ENCODE measurements at regions not wholly inside any gene's neighbourhood (a gene's known extent, or its start where the extent isn't known, plus 50 kb on each side); places are given as distances from the start of the nearest gene placed in this dataset.

GRCh38 chr9:35540315-35540714 lies 50.4 kb downstream of the RUSC2 start:
- Histone ChIP-seq H3K4me1 (ENCODE audit: control insufficient read depth, insufficient read depth, low read length) (peaks cover 43% of the 10 kb centered on the region), H3K4me3 (ENCODE audit: low read length in 2 of 2) (peak overlapping the region in 1 of 2 donors; percentile 84), H3K9me3 (ENCODE audit: control insufficient read depth in 2 of 2, low read length in 2 of 2) (no peaks in the 10 kb centered on the region), H3K36me3 (ENCODE audit: control insufficient read depth in 2 of 2, insufficient read depth in 2 of 2, low read length in 2 of 2) (peaks cover 0 to 2% of the 10 kb centered on the region in 2 donors), H3K9ac (ENCODE audit: low read length in 2 of 2) (no peak overlapping the region), H3K27me3 (ENCODE audit: control insufficient read depth in 1 of 2, insufficient read depth in 2 of 2, low read length in 2 of 2) (no peaks in the 10 kb centered on the region), H3K27ac (ENCODE audit: low read length) (peak overlapping the region; percentile 90)

DNA sequence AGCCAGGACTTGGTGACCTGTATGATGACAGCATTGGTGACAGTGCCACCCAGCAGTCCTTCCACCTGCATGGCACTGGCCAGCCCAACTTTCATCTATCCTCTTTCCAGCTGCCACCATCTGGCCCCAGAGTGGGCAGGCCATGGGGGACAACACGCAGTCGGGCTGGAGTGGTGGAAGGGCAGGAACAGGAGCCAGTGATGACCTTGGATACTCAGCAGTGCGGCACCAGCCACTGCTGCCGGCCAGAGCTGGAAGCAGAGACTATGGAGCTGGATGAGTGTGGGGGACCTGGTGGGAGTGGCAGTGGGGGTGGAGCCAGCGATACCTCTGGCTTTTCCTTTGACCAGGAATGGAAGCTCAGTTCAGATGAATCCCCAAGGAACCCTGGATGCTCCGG lies 56.9 kb downstream of the RUSC2 start:
- no peak overlapping the region for H3K27ac ChIP-seq (ENCODE audit: low read length)
- H3K9me3 ChIP-seq (ENCODE audit: control insufficient read depth in 2 of 2, low read length in 2 of 2): no peaks in the 10 kb centered on the region
- no peak overlapping the region for H3K9ac ChIP-seq (ENCODE audit: low read length in 2 of 2)
- H3K4me1 ChIP-seq (ENCODE audit: control insufficient read depth, insufficient read depth, low read length): peaks cover 26% of the 10 kb centered on the region
- peaks cover 23 to 27% of the 10 kb centered on the region in 2 donors for H3K36me3 ChIP-seq (ENCODE audit: control insufficient read depth in 2 of 2, insufficient read depth in 2 of 2, low read length in 2 of 2)
- no peaks in the 10 kb centered on the region for H3K27me3 ChIP-seq (ENCODE audit: control insufficient read depth in 1 of 2, insufficient read depth in 2 of 2, low read length in 2 of 2)
- H3K4me3 ChIP-seq (ENCODE audit: low read length in 2 of 2): no peak overlapping the region

DNA sequence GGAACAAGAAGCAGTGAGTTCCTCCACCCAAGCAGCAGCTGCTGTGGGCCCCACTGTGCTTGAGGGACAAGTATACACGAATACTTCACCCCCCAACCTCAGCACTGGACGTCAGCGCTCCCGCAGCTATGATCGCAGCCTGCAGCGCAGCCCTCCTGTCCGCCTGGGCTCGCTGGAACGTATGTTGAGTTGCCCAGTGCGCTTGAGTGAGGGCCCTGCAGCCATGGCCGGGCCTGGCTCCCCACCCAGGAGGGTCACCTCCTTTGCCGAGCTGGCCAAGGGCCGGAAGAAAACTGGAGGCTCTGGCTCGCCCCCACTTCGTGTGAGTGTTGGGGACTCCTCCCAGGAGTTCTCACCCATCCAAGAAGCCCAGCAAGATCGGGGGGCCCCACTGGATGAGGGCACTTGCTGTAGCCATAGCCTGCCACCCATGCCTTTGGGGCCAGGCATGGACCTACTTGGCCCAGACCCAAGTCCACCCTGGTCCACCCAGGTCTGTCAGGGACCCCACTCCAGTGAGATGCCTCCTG lies 57.1 kb upstream of the TESK1 start:
- no peaks in the 10 kb centered on the region for H3K9me3 ChIP-seq (ENCODE audit: control insufficient read depth in 2 of 2, low read length in 2 of 2)
- H3K27ac ChIP-seq (ENCODE audit: low read length): no peak overlapping the region
- H3K36me3 ChIP-seq (ENCODE audit: control insufficient read depth in 2 of 2, insufficient read depth in 2 of 2, low read length in 2 of 2): peaks cover 23 to 27% of the 10 kb centered on the region in 2 donors
- no peak overlapping the region for H3K9ac ChIP-seq (ENCODE audit: low read length in 2 of 2)
- peaks cover 31% of the 10 kb centered on the region for H3K4me1 ChIP-seq (ENCODE audit: control insufficient read depth, insufficient read depth, low read length)
- no peak overlapping the region for H3K4me3 ChIP-seq (ENCODE audit: low read length in 2 of 2)
- H3K27me3 ChIP-seq (ENCODE audit: control insufficient read depth in 1 of 2, insufficient read depth in 2 of 2, low read length in 2 of 2): no peaks in the 10 kb centered on the region

DNA sequence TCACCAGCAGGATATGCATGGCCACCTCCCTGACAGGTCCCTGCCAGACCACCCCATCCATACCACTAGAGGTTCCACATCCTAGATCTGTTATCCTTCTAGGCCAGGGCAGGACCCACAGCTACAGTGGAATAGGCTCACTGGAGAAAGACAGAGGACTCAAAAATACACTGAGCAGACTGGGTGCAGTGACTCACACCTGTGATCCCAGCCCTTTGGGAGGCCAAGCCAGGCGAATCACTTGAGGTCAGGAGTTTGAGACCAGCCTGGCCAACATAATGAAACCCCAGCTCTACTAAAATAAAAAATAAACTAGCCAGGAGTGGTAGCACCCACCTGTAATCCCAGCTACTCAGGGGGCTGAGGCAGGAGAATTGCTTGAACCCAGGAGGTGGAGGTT lies 56.5 kb upstream of the TESK1 start:
- Histone ChIP-seq H3K4me1 (ENCODE audit: control insufficient read depth, insufficient read depth, low read length) (peaks cover 37% of the 10 kb centered on the region), H3K4me3 (ENCODE audit: low read length in 2 of 2) (no peak overlapping the region), H3K9me3 (ENCODE audit: control insufficient read depth in 2 of 2, low read length in 2 of 2) (no peaks in the 10 kb centered on the region), H3K27ac (ENCODE audit: low read length) (no peak overlapping the region), H3K9ac (ENCODE audit: low read length in 2 of 2) (no peak overlapping the region), H3K27me3 (ENCODE audit: control insufficient read depth in 1 of 2, insufficient read depth in 2 of 2, low read length in 2 of 2) (no peaks in the 10 kb centered on the region), H3K36me3 (ENCODE audit: control insufficient read depth in 2 of 2, insufficient read depth in 2 of 2, low read length in 2 of 2) (peaks cover 23 to 27% of the 10 kb centered on the region in 2 donors)

DNA sequence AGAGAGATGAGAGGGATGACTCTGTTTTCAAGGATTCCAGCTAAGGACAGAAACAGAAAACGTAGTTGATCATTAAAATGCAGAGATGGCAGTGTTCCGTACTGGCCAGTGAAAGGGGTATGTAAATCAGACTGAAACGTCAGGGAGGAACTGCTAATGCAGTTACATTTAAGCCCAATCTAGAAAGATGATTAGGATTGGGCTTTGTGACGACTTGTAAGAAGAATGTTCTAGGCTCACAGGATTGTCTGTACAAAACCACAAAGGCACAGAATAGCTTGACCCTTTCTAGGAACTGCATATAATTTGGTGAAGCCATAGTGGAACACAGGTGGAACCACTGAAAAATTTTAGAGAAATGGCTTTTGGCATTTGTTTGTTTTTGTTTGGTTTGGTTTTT lies 55.6 kb upstream of the TESK1 start:
- Histone ChIP-seq H3K4me3 (ENCODE audit: low read length in 2 of 2) (no peak overlapping the region), H3K27me3 (ENCODE audit: control insufficient read depth in 1 of 2, insufficient read depth in 2 of 2, low read length in 2 of 2) (no peaks in the 10 kb centered on the region), H3K4me1 (ENCODE audit: control insufficient read depth, insufficient read depth, low read length) (peaks cover 44% of the 10 kb centered on the region), H3K27ac (ENCODE audit: low read length) (no peak overlapping the region), H3K9ac (ENCODE audit: low read length in 2 of 2) (no peak overlapping the region), H3K9me3 (ENCODE audit: control insufficient read depth in 2 of 2, low read length in 2 of 2) (no peaks in the 10 kb centered on the region), H3K36me3 (ENCODE audit: control insufficient read depth in 2 of 2, insufficient read depth in 2 of 2, low read length in 2 of 2) (peaks cover 23 to 27% of the 10 kb centered on the region in 2 donors)

DNA sequence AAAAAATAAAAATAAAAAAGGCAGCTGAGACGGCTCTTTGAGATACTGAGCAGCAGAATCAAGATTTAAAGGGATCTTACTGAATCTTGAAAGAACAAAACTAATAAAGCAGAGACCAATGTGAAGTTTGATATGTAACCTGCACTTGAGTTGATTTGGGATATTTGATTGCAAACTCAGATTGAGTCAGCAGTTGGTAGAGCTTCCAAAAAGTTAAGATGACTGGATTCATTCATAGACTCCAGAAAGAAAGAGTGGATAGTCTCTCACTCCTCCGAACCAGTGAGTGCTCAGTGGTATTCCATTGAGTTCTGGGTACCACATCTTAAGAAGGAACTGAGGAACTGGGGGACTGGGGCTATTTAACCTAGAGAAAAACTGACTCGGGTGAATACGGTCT lies 52.7 kb upstream of the TESK1 start:
- Histone ChIP-seq H3K27me3 (ENCODE audit: control insufficient read depth in 1 of 2, insufficient read depth in 2 of 2, low read length in 2 of 2) (no peaks in the 10 kb centered on the region), H3K4me1 (ENCODE audit: control insufficient read depth, insufficient read depth, low read length) (peaks cover 35% of the 10 kb centered on the region), H3K36me3 (ENCODE audit: control insufficient read depth in 2 of 2, insufficient read depth in 2 of 2, low read length in 2 of 2) (peaks cover 36 to 37% of the 10 kb centered on the region in 2 donors), H3K9me3 (ENCODE audit: control insufficient read depth in 2 of 2, low read length in 2 of 2) (no peaks in the 10 kb centered on the region), H3K9ac (ENCODE audit: low read length in 2 of 2) (peak overlapping the region in 1 of 2 donors; percentile 49), H3K4me3 (ENCODE audit: low read length in 2 of 2) (no peak overlapping the region), H3K27ac (ENCODE audit: low read length) (peak overlapping the region; percentile 86)

DNA sequence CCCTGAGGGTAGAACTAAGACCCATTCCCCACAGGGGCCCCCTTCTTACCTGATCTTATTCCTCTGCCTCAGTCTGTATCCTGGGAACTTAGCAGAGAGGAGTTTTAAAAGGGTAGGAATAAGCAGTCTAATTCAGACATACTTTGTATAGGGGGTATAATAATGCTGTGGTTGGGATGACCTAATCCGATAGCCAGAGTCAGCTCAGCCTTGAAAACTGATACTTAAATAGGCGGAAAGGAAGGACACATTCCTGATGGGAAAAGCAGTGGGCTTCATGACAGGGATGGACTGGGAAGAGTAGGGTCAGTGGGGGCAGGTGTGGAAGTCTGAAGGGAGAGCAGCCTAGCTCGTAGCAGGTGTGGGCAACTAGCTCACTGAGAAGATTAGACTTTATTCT lies 52.2 kb upstream of the TESK1 start:
- Histone ChIP-seq H3K27ac (ENCODE audit: low read length) (peak overlapping the region; percentile 86), H3K4me3 (ENCODE audit: low read length in 2 of 2) (peak overlapping the region; percentile 2 to 59), H3K9ac (ENCODE audit: low read length in 2 of 2) (peak overlapping the region; percentile 49 to 66)

GRCh38 chr9:35553670-35554543 lies 51.2 kb upstream of the TESK1 start:
- H3K4me1 ChIP-seq (ENCODE audit: control insufficient read depth, insufficient read depth, low read length): peaks cover 22% of the 10 kb centered on the region
- peak overlapping the region; percentile 8 to 59 for H3K4me3 ChIP-seq (ENCODE audit: low read length in 2 of 2)
- H3K9me3 ChIP-seq (ENCODE audit: control insufficient read depth in 2 of 2, low read length in 2 of 2): no peaks in the 10 kb centered on the region
- peak overlapping the region; percentile 86 for H3K27ac ChIP-seq (ENCODE audit: low read length)
- H3K9ac ChIP-seq (ENCODE audit: low read length in 2 of 2): peak overlapping the region; percentile 49 to 66
- no peaks in the 10 kb centered on the region for H3K27me3 ChIP-seq (ENCODE audit: control insufficient read depth in 1 of 2, insufficient read depth in 2 of 2, low read length in 2 of 2)
- peaks cover 37 to 42% of the 10 kb centered on the region in 2 donors for H3K36me3 ChIP-seq (ENCODE audit: control insufficient read depth in 2 of 2, insufficient read depth in 2 of 2, low read length in 2 of 2)

More for the DNA sequence above, 52.2 kb upstream of the TESK1 start:
- no peaks in the 10 kb centered on the region for H3K9me3 ChIP-seq (ENCODE audit: control insufficient read depth in 2 of 2, low read length in 2 of 2)
- no peaks in the 10 kb centered on the region for H3K27me3 ChIP-seq (ENCODE audit: control insufficient read depth in 1 of 2, insufficient read depth in 2 of 2, low read length in 2 of 2)
- H3K4me1 ChIP-seq (ENCODE audit: control insufficient read depth, insufficient read depth, low read length): peaks cover 31% of the 10 kb centered on the region
- H3K36me3 ChIP-seq (ENCODE audit: control insufficient read depth in 2 of 2, insufficient read depth in 2 of 2, low read length in 2 of 2): peaks cover 35 to 37% of the 10 kb centered on the region in 2 donors

DNA sequence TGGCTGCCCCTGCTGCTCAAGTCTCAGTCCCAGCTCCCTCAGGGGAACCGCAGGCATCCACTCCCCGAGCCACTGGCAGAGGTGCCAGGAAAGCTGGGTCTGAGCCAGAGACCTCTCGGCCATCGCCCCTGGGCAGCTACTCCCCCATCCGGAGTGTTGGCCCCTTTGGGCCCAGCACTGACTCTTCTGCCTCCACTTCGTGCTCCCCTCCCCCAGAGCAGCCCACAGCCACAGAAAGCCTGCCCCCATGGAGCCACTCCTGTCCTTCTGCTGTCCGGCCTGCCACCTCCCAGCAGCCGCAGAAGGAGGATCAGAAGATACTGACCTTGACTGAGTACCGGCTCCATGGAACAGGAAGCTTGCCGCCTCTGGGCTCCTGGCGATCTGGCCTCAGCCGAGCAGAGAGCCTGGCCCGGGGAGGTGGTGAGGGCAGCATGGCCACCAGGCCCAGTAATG lies 49.8 kb upstream of the TESK1 start:
- Histone ChIP-seq H3K36me3 (ENCODE audit: control insufficient read depth in 2 of 2, insufficient read depth in 2 of 2, low read length in 2 of 2) (peaks cover 45 to 47% of the 10 kb centered on the region in 2 donors), H3K9ac (ENCODE audit: low read length in 2 of 2) (no peak overlapping the region), H3K27me3 (ENCODE audit: control insufficient read depth in 1 of 2, insufficient read depth in 2 of 2, low read length in 2 of 2) (no peaks in the 10 kb centered on the region), H3K4me1 (ENCODE audit: control insufficient read depth, insufficient read depth, low read length) (peaks cover 22% of the 10 kb centered on the region), H3K4me3 (ENCODE audit: low read length in 2 of 2) (no peak overlapping the region), H3K27ac (ENCODE audit: low read length) (peak overlapping the region; percentile 41), H3K9me3 (ENCODE audit: control insufficient read depth in 2 of 2, low read length in 2 of 2) (no peaks in the 10 kb centered on the region)

Measured in stomach smooth muscle (tissue), 2 donors.